GM23338 (cell line): ENCODE measurements at regions not wholly inside any gene's neighbourhood (a gene's known extent, or its start where the extent isn't known, plus 50 kb on each side); places are given as distances from the start of the nearest gene placed in this dataset.

Experiments
- ATAC-seq: fragments of 200-7000 bp; cut with Tn5 transposase; 3 replicates; pipeline ENCODE4 v1.9.1; 2020
- DNase-seq: peaks from one replicate; pipeline ENCODE4 v3.0.0-alpha.2; 2015; ENCODE audit warnings: low spot score
- H2AFZ ChIP-seq: fragments of 200-600 bp; sonication (generic); 2 replicates; pipeline ENCODE4 v1.8.0; 2016; ENCODE audit warnings: antibody characterized with exemption, mild to moderate bottlenecking, moderate library complexity
- H3F3A ChIP-seq: fragments of 200-600 bp; sonication (generic); replicated peaks from 2 replicates; pipeline ENCODE4 v1.8.0; 2017; ENCODE audit warnings: antibody characterized with exemption, mixed run types, low read depth
- H3K27ac ChIP-seq: fragments of 200-600 bp; sonication (generic); 2 replicates; pipeline ENCODE4 v1.6.1; 2016; ENCODE audit warnings: low read depth
- H3K27me3 ChIP-seq: fragments of 200-600 bp; sonication (generic); 2 replicates; pipeline ENCODE4 v1.8.0; 2016; ENCODE audit warnings: mild to moderate bottlenecking, mixed run types, moderate library complexity; ENCODE audit not compliant: insufficient read depth
- H3K36me3 ChIP-seq: fragments of 200-600 bp; sonication (generic); 2 replicates; pipeline ENCODE4 v1.8.0; 2016; ENCODE audit warnings: mild to moderate bottlenecking; ENCODE audit not compliant: insufficient read depth
- H3K4me1 ChIP-seq: fragments of 200-600 bp; sonication (generic); 2 replicates; pipeline ENCODE4 v1.8.0; 2016; ENCODE audit warnings: mild to moderate bottlenecking, moderate library complexity; ENCODE audit not compliant: insufficient read depth
- H3K4me2 ChIP-seq: fragments of 200-600 bp; sonication (generic); 2 replicates; pipeline ENCODE4 v1.7.1; 2017; ENCODE audit warnings: mixed run types
- H3K4me3 ChIP-seq: fragments of 200-600 bp; sonication (generic); 2 replicates; pipeline ENCODE4 v1.6.1; 2016; ENCODE audit warnings: mixed run types
- H3K79me2 ChIP-seq: fragments of 200-600 bp; sonication (generic); replicated peaks from 2 replicates; pipeline ENCODE4 v1.8.0; 2017; ENCODE audit warnings: mild to moderate bottlenecking; ENCODE audit not compliant: insufficient read depth
- H3K9me2 ChIP-seq: fragments of 200-600 bp; sonication (generic); 2 replicates; pipeline ENCODE4 v1.8.0; 2017; ENCODE audit not compliant: insufficient read depth
- H4K20me1 ChIP-seq: fragments of 200-600 bp; sonication (generic); replicated peaks from 2 replicates; pipeline ENCODE4 v1.8.0; 2017; ENCODE audit warnings: mild to moderate bottlenecking; ENCODE audit not compliant: insufficient read depth
- H3K27ac Mint-ChIP-seq: 2 replicates; pipeline ENCODE4 v1.8.0; 2020; ENCODE audit warnings: inconsistent platforms, mild to moderate bottlenecking, moderate library complexity, mixed read lengths
- H3K27me3 Mint-ChIP-seq: 3 replicates; pipeline ENCODE4 v1.8.0; 2022; ENCODE audit warnings: low read depth, mild to moderate bottlenecking, moderate library complexity, mixed read lengths, inconsistent platforms; ENCODE audit not compliant: insufficient read depth, poor library complexity
- H3K36me3 Mint-ChIP-seq: 3 replicates; pipeline ENCODE4 v1.8.0; 2021; ENCODE audit warnings: low read depth, mild to moderate bottlenecking, inconsistent platforms, moderate library complexity, mixed read lengths
- H3K4me1 Mint-ChIP-seq: 3 replicates; pipeline ENCODE4 v1.8.0; 2020; ENCODE audit warnings: mild to moderate bottlenecking, inconsistent platforms, mixed read lengths
- H3K4me3 Mint-ChIP-seq: 3 replicates; pipeline ENCODE4 v1.8.0; 2021; ENCODE audit warnings: moderate library complexity, mild to moderate bottlenecking, inconsistent platforms, mixed read lengths
- H3K9me3 Mint-ChIP-seq: 3 replicates; pipeline ENCODE4 v1.8.0; 2020; ENCODE audit warnings: moderate library complexity, mild to moderate bottlenecking, inconsistent platforms, mixed read lengths
- CREB1 ChIP-seq: fragments of 250-450 bp; sonication (Bioruptor Pico); IDR thresholded peaks from 2 replicates; pipeline ENCODE4 v1.5.0; 2020; ENCODE audit warnings: low read depth, mild to moderate bottlenecking, moderate library complexity
- CTCF ChIP-seq, 2 experiments: fragments of 200-600 bp in 1 of 2; sonication (generic) in 1 of 2; conservative IDR thresholded peaks; 2 replicates each; pipeline versions ENCODE4 v1.5.1 to v1.6.1; 2016 to 2017; ENCODE audit warnings: antibody characterized with exemption in 2 of 2, low read depth in 2 of 2, mild to moderate bottlenecking in 2 of 2, moderate library complexity in 1 of 2
- EZH2 ChIP-seq: fragments of 200-600 bp; sonication (generic); IDR thresholded peaks from one replicate; pipeline ENCODE4 v1.8.0; 2017; ENCODE audit warnings: antibody characterized with exemption, mild to moderate bottlenecking, low read depth; ENCODE audit not compliant: unreplicated experiment
- EZH2phosphoT487 ChIP-seq: fragments of 200-600 bp; sonication (generic); IDR thresholded peaks from one replicate; pipeline ENCODE4 v1.8.1; 2018; ENCODE audit warnings: antibody characterized with exemption; ENCODE audit not compliant: unreplicated experiment
- JUNB ChIP-seq: IDR thresholded peaks from one replicate; pipeline ENCODE4 v1.6.1; 2016; ENCODE audit warnings: antibody characterized with exemption; ENCODE audit not compliant: unreplicated experiment
- NANOG ChIP-seq: IDR thresholded peaks from 2 replicates; pipeline ENCODE4 v1.6.1; 2016; ENCODE audit warnings: antibody characterized with exemption, borderline replicate concordance
- POLR2AphosphoS5 ChIP-seq: IDR thresholded peaks from 2 replicates; pipeline ENCODE4 v1.6.1; 2016; ENCODE audit warnings: antibody characterized with exemption, low read depth
- REST ChIP-seq: IDR thresholded peaks from one replicate; pipeline ENCODE4 v1.6.1; 2018; ENCODE audit warnings: antibody characterized with exemption; ENCODE audit not compliant: unreplicated experiment
- STAT1 ChIP-seq: IDR thresholded peaks from one replicate; pipeline ENCODE4 v1.6.1; 2016; ENCODE audit warnings: antibody characterized with exemption; ENCODE audit not compliant: unreplicated experiment
- ZNF114 ChIP-seq: fragments of 250-450 bp; sonication (Bioruptor Pico); IDR thresholded peaks from 2 replicates; pipeline ENCODE4 v1.5.0; 2020; ENCODE audit warnings: mild to moderate bottlenecking, moderate library complexity
- ZNF331 ChIP-seq: fragments of 250-450 bp; sonication (Bioruptor Pico); IDR thresholded peaks from 2 replicates; pipeline ENCODE4 v1.5.0; 2020; ENCODE audit warnings: low read depth, mild to moderate bottlenecking, moderate library complexity
- ZNF462 ChIP-seq: fragments of 250-450 bp; sonication (Bioruptor Pico); IDR thresholded peaks from 2 replicates; pipeline ENCODE4 v1.5.0; 2020; ENCODE audit warnings: mild to moderate bottlenecking, moderate library complexity
- TF ChIP-seq, protein P1 (sequence below): IDR thresholded peaks from 2 replicates; pipeline ENCODE4 v1.6.1; 2016; ENCODE audit warnings: antibody characterized with exemption

- ATAC-seq (no peak), DNase-seq (no peak)
- Mint-ChIP-seq H3K36me3 (peaks cover 19% of the 10 kb centered on the region), H3K27me3 (peaks cover 1% of the 10 kb centered on the region), H3K27ac (peak overlapping the region; percentile 21; the same call in 1 of the 2 replicates), H3K4me1 (no peaks in the 10 kb centered on the region), H3K9me3 (peaks cover 96% of the 10 kb centered on the region), H3K4me3 (no peak overlapping the region)
- Histone ChIP-seq H3F3A (no peaks in the 10 kb centered on the region), H3K27ac (no peak overlapping the region), H3K4me1 (no peaks in the 10 kb centered on the region), H3K79me2 (no peaks in the 10 kb centered on the region), H3K36me3 (no peaks in the 10 kb centered on the region), H3K4me3 (no peak overlapping the region), H3K4me2 (no peak overlapping the region), H4K20me1 (no peaks in the 10 kb centered on the region), H2AFZ (no peak overlapping the region), H3K9me2 (no peaks in the 10 kb centered on the region), H3K27me3 (no peaks in the 10 kb centered on the region)
- TF ChIP-seq CREB1 (CRISPR knock-in tag) (no peak), CTCF (conservative IDR thresholded peaks at IDR 0.05; ENCODE audit: low read depth in 2 of 2) (no peak), POLR2AphosphoS5 (no peak), ZNF462 (CRISPR knock-in tag) (no peak), EZH2phosphoT487 (no peak), STAT1 (no peak), JUNB (no peak), NANOG (no peak), ZNF331 (CRISPR knock-in tag) (no peak), REST (no peak), EZH2 (no peak), ZNF114 (CRISPR knock-in tag) (no peak)
- TF ChIP-seq, protein P1, sequence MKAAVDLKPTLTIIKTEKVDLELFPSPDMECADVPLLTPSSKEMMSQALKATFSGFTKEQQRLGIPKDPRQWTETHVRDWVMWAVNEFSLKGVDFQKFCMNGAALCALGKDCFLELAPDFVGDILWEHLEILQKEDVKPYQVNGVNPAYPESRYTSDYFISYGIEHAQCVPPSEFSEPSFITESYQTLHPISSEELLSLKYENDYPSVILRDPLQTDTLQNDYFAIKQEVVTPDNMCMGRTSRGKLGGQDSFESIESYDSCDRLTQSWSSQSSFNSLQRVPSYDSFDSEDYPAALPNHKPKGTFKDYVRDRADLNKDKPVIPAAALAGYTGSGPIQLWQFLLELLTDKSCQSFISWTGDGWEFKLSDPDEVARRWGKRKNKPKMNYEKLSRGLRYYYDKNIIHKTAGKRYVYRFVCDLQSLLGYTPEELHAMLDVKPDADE: no peak
Measured at GRCh38 chr1:4083231-4084047, 183.4 kb upstream of the C1orf174 start.
